GM19438 (cell line): ENCODE measurements at regions not wholly inside any gene's neighbourhood (a gene's known extent, or its start where the extent isn't known, plus 50 kb on each side); places are given as distances from the start of the nearest gene placed in this dataset.

Source experiments
- ATAC-seq: cut with Tn5 transposase; IDR thresholded peaks from one replicate; pipeline ENCODE4 v1.9.1; 2021; ENCODE audit warnings: low read depth; ENCODE audit not compliant: unreplicated experiment

- ATAC-seq = peak; percentile 5
These were observed 52.0 kb upstream of the ULK4 start for GRCh38 chr3:42013691-42014457.

GRCh38 chr3:42012935-42013690 is 51.2 kb upstream of the ULK4 start:
- peak; percentile 73 for ATAC-seq

- peak; percentile 15 for ATAC-seq
These were observed 50.6 kb upstream of the ULK4 start for GRCh38 chr3:42012383-42012934.
